ENCODE measurements at regions not wholly inside any gene's neighbourhood (a gene's known extent, or its start where the extent isn't known, plus 50 kb on each side); places are given as distances from the start of the nearest gene placed in this dataset.

DNA sequence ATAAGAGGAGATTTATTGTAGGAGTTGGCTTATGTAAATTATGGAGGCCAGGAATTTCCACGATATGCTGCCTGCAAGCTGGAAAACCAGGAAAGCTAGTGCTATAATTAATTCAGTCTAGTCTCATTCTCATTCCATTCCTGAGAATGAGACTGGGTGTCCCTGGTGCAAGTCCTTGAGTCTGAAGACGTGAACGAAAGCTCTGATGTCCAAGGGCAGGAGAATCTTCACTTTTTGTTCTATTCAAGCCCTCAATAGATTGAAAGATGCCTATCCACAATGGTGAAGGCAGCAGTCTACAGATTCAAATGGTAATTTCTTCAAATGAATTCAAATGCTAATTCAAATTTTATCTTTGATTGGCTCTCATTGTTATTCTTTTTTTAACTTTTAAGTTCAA lies 851.1 kb upstream of the MGAT4C start:
- H3K36me3 ChIP-seq, result no peaks in the 10 kb centered on the region
- H3K9me3 ChIP-seq, result no peaks in the 10 kb centered on the region
- H3K4me1 ChIP-seq, result no peaks in the 10 kb centered on the region
- intact Hi-C loops (cut with DNase I; ENCODE audit: low total_unique reads), result no loop called here
- H3K27me3 ChIP-seq, result no peaks in the 10 kb centered on the region
- H3K27ac ChIP-seq, result no peak overlapping the region
- no peak overlapping the region for H3K4me3 ChIP-seq
- no peak for DNase-seq
- no peak for TF ChIP-seq POLR2A (IDR thresholded peaks at IDR 0.05)

GRCh38 chr12:87096082-87096585 lies 839.9 kb upstream of the MGAT4C start:
- DNase-seq, result no peak

GRCh38 chr12:87094356-87094755 lies 838.2 kb upstream of the MGAT4C start:
- no peaks in the 10 kb centered on the region for H3K4me1 ChIP-seq
- H3K36me3 ChIP-seq, result no peaks in the 10 kb centered on the region
- H3K9me3 ChIP-seq, result no peaks in the 10 kb centered on the region
- no peak for DNase-seq
- no peak overlapping the region for H3K27ac ChIP-seq
- TF ChIP-seq POLR2A (IDR thresholded peaks at IDR 0.05), result no peak
- TF ChIP-seq CTCF (IDR thresholded peaks at IDR 0.05), result no peak
- intact Hi-C loops (cut with DNase I; ENCODE audit: low total_unique reads), result no loop called here
- no peaks in the 10 kb centered on the region for H3K27me3 ChIP-seq
- H3K4me3 ChIP-seq, result no peak overlapping the region

More at GRCh38 chr12:87096082-87096585, 839.9 kb upstream of the MGAT4C start:
- intact Hi-C loops (cut with DNase I; ENCODE audit: low total_unique reads), result no loop called here
- no peak overlapping the region for H3K27ac ChIP-seq
- no peak for TF ChIP-seq POLR2A (IDR thresholded peaks at IDR 0.05)
- no peak for TF ChIP-seq CTCF (IDR thresholded peaks at IDR 0.05)
- H3K36me3 ChIP-seq, result no peaks in the 10 kb centered on the region
- H3K4me3 ChIP-seq, result no peak overlapping the region
- H3K4me1 ChIP-seq, result no peaks in the 10 kb centered on the region
- H3K27me3 ChIP-seq, result no peaks in the 10 kb centered on the region
- no peaks in the 10 kb centered on the region for H3K9me3 ChIP-seq

DNA sequence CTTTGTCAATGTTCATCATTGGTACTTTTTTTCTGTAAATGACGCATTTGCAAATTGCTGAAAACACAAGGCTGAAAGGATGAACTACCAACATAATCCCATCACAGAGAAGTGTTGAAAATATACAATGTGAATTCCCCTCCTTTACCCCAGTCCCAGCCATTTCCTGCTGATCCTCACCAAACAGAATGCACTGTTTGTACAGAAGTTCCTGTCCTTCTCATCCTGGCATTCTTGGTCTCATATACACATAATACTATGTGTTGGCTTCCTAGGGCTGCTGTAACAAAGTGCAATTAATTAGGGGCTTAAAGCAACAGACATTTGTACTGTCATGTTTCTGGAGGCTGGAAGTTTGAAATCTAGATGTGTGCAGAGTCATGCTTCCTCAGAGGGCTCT lies 836.2 kb upstream of the MGAT4C start:
- H3K9me3 ChIP-seq, result no peaks in the 10 kb centered on the region
- H3K27me3 ChIP-seq, result no peaks in the 10 kb centered on the region
- TF ChIP-seq CTCF (IDR thresholded peaks at IDR 0.05) (no peak), POLR2A (IDR thresholded peaks at IDR 0.05) (no peak)
- no peak overlapping the region for H3K4me3 ChIP-seq
- intact Hi-C loops (cut with DNase I; ENCODE audit: low total_unique reads), result no loop called here
- H3K27ac ChIP-seq, result no peak overlapping the region
- no peaks in the 10 kb centered on the region for H3K4me1 ChIP-seq
- DNase-seq, result no peak
- H3K36me3 ChIP-seq, result no peaks in the 10 kb centered on the region

GRCh38 chr12:87086118-87086891 lies 830.1 kb upstream of the MGAT4C start:
- no peak for DNase-seq
- intact Hi-C loops (cut with DNase I; ENCODE audit: low total_unique reads), result no loop called here

More at GRCh38 chr12:87086118-87086891, 830.1 kb upstream of the MGAT4C start:
- no peaks in the 10 kb centered on the region for H3K9me3 ChIP-seq
- no peak overlapping the region for H3K27ac ChIP-seq
- H3K4me3 ChIP-seq, result no peak overlapping the region
- no peak for TF ChIP-seq CTCF (IDR thresholded peaks at IDR 0.05)
- no peak for TF ChIP-seq POLR2A (IDR thresholded peaks at IDR 0.05)
- H3K4me1 ChIP-seq, result no peaks in the 10 kb centered on the region
- H3K27me3 ChIP-seq, result no peaks in the 10 kb centered on the region
- H3K36me3 ChIP-seq, result no peaks in the 10 kb centered on the region
